ENCODE measurements at regions not wholly inside any gene's neighbourhood (a gene's known extent, or its start where the extent isn't known, plus 50 kb on each side); places are given as distances from the start of the nearest gene placed in this dataset.

DNA sequence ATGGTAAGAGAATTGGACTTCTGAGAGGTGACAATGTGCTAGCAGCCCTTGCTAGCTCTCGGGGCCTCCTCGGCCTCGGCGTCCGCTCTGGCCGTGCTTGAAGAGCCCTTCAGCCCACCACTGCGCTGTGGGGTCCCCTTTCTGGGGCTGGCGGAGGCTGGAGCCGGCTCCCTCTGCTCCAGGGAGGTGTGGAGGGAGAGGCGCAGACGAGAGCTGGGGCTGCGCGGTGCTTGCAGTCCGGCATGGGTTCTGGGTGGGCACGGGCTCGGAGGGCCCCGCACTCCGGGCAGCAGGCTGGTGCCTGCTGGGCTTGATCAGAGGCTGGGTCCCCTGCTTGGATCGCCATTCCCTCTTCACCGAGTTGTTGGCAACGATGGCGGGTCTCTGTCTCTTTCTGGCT lies 226.4 kb upstream of the AMIGO2 start:
- TF ChIP-seq POLR2AphosphoS5 (IDR thresholded peaks at IDR 0.05; ENCODE audit: low read depth, low read length) (no peak), TAF1 (IDR thresholded peaks at IDR 0.05; ENCODE audit: borderline replicate concordance, insufficient read depth, low read length) (no peak), FOXP2 (optimal IDR thresholded peaks at IDR 0.05; ENCODE audit: borderline replicate concordance, extremely low read depth, extremely low read length, insufficient read depth) (no peak), SIN3A (IDR thresholded peaks at IDR 0.05; ENCODE audit: borderline replicate concordance, insufficient read depth, low read length) (no peak)
- TF ChIP-seq, protein P1, sequence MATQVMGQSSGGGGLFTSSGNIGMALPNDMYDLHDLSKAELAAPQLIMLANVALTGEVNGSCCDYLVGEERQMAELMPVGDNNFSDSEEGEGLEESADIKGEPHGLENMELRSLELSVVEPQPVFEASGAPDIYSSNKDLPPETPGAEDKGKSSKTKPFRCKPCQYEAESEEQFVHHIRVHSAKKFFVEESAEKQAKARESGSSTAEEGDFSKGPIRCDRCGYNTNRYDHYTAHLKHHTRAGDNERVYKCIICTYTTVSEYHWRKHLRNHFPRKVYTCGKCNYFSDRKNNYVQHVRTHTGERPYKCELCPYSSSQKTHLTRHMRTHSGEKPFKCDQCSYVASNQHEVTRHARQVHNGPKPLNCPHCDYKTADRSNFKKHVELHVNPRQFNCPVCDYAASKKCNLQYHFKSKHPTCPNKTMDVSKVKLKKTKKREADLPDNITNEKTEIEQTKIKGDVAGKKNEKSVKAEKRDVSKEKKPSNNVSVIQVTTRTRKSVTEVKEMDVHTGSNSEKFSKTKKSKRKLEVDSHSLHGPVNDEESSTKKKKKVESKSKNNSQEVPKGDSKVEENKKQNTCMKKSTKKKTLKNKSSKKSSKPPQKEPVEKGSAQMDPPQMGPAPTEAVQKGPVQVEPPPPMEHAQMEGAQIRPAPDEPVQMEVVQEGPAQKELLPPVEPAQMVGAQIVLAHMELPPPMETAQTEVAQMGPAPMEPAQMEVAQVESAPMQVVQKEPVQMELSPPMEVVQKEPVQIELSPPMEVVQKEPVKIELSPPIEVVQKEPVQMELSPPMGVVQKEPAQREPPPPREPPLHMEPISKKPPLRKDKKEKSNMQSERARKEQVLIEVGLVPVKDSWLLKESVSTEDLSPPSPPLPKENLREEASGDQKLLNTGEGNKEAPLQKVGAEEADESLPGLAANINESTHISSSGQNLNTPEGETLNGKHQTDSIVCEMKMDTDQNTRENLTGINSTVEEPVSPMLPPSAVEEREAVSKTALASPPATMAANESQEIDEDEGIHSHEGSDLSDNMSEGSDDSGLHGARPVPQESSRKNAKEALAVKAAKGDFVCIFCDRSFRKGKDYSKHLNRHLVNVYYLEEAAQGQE (IDR thresholded peaks at IDR 0.05; ENCODE audit: insufficient read depth in 1 of 2, low read depth in 2 of 2, low read length in 2 of 2), result no peak

DNA sequence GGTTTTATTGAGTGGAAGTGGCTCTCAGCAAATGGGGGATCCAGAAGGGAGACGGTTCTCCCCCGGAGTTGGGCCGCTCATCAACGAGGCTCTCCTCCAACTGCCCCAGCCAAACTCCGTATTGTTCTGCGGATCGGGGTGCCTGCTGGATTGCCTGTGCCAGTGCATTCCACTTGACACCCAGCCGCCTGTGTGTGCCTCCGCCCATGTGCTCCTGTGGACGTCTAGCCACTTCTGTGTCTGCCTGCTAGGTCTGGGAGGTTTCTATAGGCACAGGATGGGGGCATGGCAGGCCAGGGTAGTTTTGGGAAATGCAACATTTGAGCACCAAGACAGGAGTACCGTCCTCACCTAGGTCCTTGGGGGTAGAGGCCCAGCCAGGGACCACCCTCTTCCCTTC lies 225.7 kb upstream of the AMIGO2 start:
- TF ChIP-seq, protein P1 (IDR thresholded peaks at IDR 0.05; ENCODE audit: insufficient read depth in 1 of 2, low read depth in 2 of 2, low read length in 2 of 2), result no peak
- TF ChIP-seq TAF1 (IDR thresholded peaks at IDR 0.05; ENCODE audit: borderline replicate concordance, insufficient read depth, low read length) (no peak), FOXP2 (optimal IDR thresholded peaks at IDR 0.05; ENCODE audit: borderline replicate concordance, extremely low read depth, extremely low read length, insufficient read depth) (no peak), SIN3A (IDR thresholded peaks at IDR 0.05; ENCODE audit: borderline replicate concordance, insufficient read depth, low read length) (no peak)

DNA sequence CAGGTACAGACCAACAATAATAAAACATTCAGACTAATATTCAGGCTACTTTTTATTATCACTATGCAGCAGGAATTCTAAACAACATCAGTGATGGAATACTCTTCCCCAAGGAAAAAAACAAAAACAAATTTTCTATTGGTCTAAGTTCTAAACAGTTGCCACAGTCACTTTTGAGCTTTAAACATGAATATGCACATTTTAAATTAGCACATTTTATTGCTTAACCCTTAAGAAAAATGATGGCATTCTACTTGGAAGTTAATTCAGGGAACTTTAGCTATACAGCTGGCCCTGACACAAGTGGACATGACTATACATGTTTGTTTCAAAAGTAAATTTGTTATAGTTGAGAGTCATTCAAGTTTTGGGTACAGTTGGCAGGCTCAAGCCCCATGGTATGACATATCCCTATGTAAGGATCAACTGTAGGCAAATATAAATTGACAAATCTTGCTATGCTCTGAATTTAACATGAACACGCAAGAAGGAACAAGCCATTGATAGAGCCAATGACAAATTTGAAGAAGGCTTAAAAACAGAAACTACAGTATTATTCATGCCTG lies 224.3 kb upstream of the AMIGO2 start:
- no peak for TF ChIP-seq FOXP2 (optimal IDR thresholded peaks at IDR 0.05; ENCODE audit: borderline replicate concordance, extremely low read depth, extremely low read length, insufficient read depth)
- no peak for TF ChIP-seq TAF1 (IDR thresholded peaks at IDR 0.05; ENCODE audit: borderline replicate concordance, insufficient read depth, low read length)
- TF ChIP-seq SIN3A (IDR thresholded peaks at IDR 0.05; ENCODE audit: borderline replicate concordance, insufficient read depth, low read length), result no peak
- TF ChIP-seq, protein P1 (IDR thresholded peaks at IDR 0.05; ENCODE audit: insufficient read depth in 1 of 2, low read depth in 2 of 2, low read length in 2 of 2), result no peak
- no peak for TF ChIP-seq POLR2AphosphoS5 (IDR thresholded peaks at IDR 0.05; ENCODE audit: low read depth, low read length)

DNA sequence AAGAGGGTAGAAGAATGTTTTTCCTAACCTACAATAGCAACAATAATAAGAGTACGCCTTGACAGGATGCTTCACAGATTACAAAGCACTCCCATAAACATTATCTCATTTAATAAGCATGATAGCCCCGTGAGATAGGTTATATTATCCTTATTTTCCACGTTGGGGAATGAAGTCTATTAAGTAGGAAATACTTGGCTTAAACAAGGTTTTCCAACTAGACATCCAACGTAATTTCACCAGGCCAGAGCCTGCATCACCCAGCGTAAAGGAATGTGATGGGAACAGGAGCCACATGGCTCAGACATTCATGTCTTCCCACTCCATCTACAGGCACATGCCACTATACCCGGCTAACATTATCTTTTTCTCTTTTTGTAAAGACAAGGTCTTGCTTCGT lies 223.4 kb upstream of the AMIGO2 start:
- TF ChIP-seq, protein P1 (IDR thresholded peaks at IDR 0.05; ENCODE audit: insufficient read depth in 1 of 2, low read depth in 2 of 2, low read length in 2 of 2), result no peak
- TF ChIP-seq SIN3A (IDR thresholded peaks at IDR 0.05; ENCODE audit: borderline replicate concordance, insufficient read depth, low read length) (no peak), POLR2AphosphoS5 (IDR thresholded peaks at IDR 0.05; ENCODE audit: low read depth, low read length) (no peak), TAF1 (IDR thresholded peaks at IDR 0.05; ENCODE audit: borderline replicate concordance, insufficient read depth, low read length) (no peak)
